Esophagus muscularis mucosa (tissue), 4 donors: ENCODE measurements at regions not wholly inside any gene's neighbourhood (a gene's known extent, or its start where the extent isn't known, plus 50 kb on each side); places are given as distances from the start of the nearest gene placed in this dataset.

Experiments
- DNase-seq: peaks from one replicate; pipeline ENCODE4 v3.0.0-alpha.2; 2017; ENCODE audit errors: extremely low spot score
- H3K27ac ChIP-seq, 4 donors: fragments of 200-600 bp; sonication (generic); replicated peaks in 1 of 4; 1 replicate in 3 of 4; 2 replicates in 1 of 4; pipeline ENCODE4 v1.5.1; 2016 to 2019; ENCODE audit warnings: mild to moderate bottlenecking in 1 of 4
- H3K27me3 ChIP-seq, 4 donors: fragments of 200-600 bp; sonication (generic); one replicate each; pipeline versions ENCODE4 v1.5.1 to v1.6.0; 2016 to 2019
- H3K36me3 ChIP-seq, 4 donors: fragments of 200-600 bp; sonication (generic); one replicate each; pipeline ENCODE4 v1.5.1; 2016 to 2019
- H3K4me1 ChIP-seq, 4 donors: fragments of 200-600 bp; sonication (generic); one replicate each; pipeline ENCODE4 v1.5.1; 2016 to 2019
- H3K4me3 ChIP-seq, 4 donors: fragments of 200-600 bp; sonication (generic); 1 replicate in 2 of 4; 2 replicates in 2 of 4; pipeline ENCODE4 v1.5.1; 2016 to 2019; ENCODE audit warnings: mild to moderate bottlenecking in 4 of 4, moderate library complexity in 1 of 4
- H3K9me3 ChIP-seq, 4 donors: fragments of 200-600 bp; sonication (generic); 1 replicate in 3 of 4; 2 replicates in 1 of 4; pipeline ENCODE4 v1.5.1; 2016 to 2019
- CTCF ChIP-seq, 3 experiments: fragments of 200-600 bp in 2 of 3; fragments of 450-650 bp in 1 of 3; sonication (generic) in 2 of 3; IDR thresholded peaks; one replicate each; pipeline ENCODE4 v1.5.1; 2017 to 2019; ENCODE audit warnings: antibody characterized with exemption in 3 of 3, mild to moderate bottlenecking in 2 of 3, moderate library complexity in 1 of 3
- EP300 ChIP-seq: sonication (generic); formaldehyde crosslinking; IDR thresholded peaks from one replicate; pipeline ENCODE4 v1.6.1; 2017; ENCODE audit warnings: antibody characterized with exemption
- POLR2A ChIP-seq: fragments of 450-650 bp; IDR thresholded peaks from one replicate; pipeline ENCODE4 v1.6.1; 2017; ENCODE audit warnings: antibody characterized with exemption, moderate library complexity, mild to moderate bottlenecking, low read depth
- POLR2AphosphoS5 ChIP-seq, 2 donors: sonication (generic); formaldehyde crosslinking; IDR thresholded peaks; one replicate each; pipeline ENCODE4 v1.6.1; 2017; ENCODE audit warnings: antibody characterized with exemption in 2 of 2
- WGBS: methylation state at CpG from one replicate; pipeline ENCODE4 v1.1.5; 2018; 5-methylcytosine and 5-hydroxymethylcytosine counted together
- intact Hi-C: fragments of 100-400 bp; cut with DNase I; formaldehyde crosslinking; loops from one replicate; pipeline ENCODE4 v1.15.1; 2023

- intact Hi-C loops, result no loop called here
Observed at GRCh38 chr10:4004144-4004543, 219.1 kb upstream of the KLF6 start.

GRCh38 chr10:4003348-4003973, 218.5 kb upstream of the KLF6 start:
- H3K36me3 ChIP-seq, result no peaks in the 10 kb centered on the region
- no peak overlapping the region for H3K4me3 ChIP-seq
- TF ChIP-seq POLR2A (no peak), CTCF (IDR thresholded peaks at IDR 0.05) (no peak)
- 98% methylated on average over 7 of the region's 7 CpGs for WGBS
- no peak overlapping the region for H3K27ac ChIP-seq
- no peaks in the 10 kb centered on the region for H3K27me3 ChIP-seq
- no peak for DNase-seq
- H3K4me1 ChIP-seq, result peaks cover 0 to 8% (median 3%) of the 10 kb centered on the region in 4 donors
- no peaks in the 10 kb centered on the region for H3K9me3 ChIP-seq
- intact Hi-C loops, result no loop called here

More at GRCh38 chr10:4004144-4004543, 219.1 kb upstream of the KLF6 start:
- no peaks in the 10 kb centered on the region for H3K27me3 ChIP-seq
- no peak overlapping the region for H3K4me3 ChIP-seq
- peaks cover 0 to 8% (median 3%) of the 10 kb centered on the region in 4 donors for H3K4me1 ChIP-seq
- no peaks in the 10 kb centered on the region for H3K36me3 ChIP-seq
- H3K9me3 ChIP-seq, result no peaks in the 10 kb centered on the region
- no peak for DNase-seq
- TF ChIP-seq POLR2A, result no peak
- TF ChIP-seq CTCF (IDR thresholded peaks at IDR 0.05), result no peak
- no peak for TF ChIP-seq EP300
- no peak for TF ChIP-seq POLR2AphosphoS5 (IDR thresholded peaks at IDR 0.05)
- WGBS, result 83% methylated on average over 5 of the region's 5 CpGs
- H3K27ac ChIP-seq, result no peak overlapping the region

GRCh38 chr10:4001811-4002210, 216.8 kb upstream of the KLF6 start:
- no peak for DNase-seq
- intact Hi-C loops, result no loop called here
- no peak overlapping the region for H3K4me3 ChIP-seq
- no peaks in the 10 kb centered on the region for H3K9me3 ChIP-seq
- WGBS, result 80% methylated on average over 2 of the region's 2 CpGs
- TF ChIP-seq CTCF (IDR thresholded peaks at IDR 0.05), result no peak
- no peak for TF ChIP-seq POLR2A
- no peak for TF ChIP-seq POLR2AphosphoS5 (IDR thresholded peaks at IDR 0.05)
- no peak for TF ChIP-seq EP300
- H3K27me3 ChIP-seq, result no peaks in the 10 kb centered on the region
- no peak overlapping the region for H3K27ac ChIP-seq
- peaks cover 0 to 8% (median 3%) of the 10 kb centered on the region in 4 donors for H3K4me1 ChIP-seq
- H3K36me3 ChIP-seq, result no peaks in the 10 kb centered on the region

GRCh38 chr10:3999642-4000041, 214.6 kb upstream of the KLF6 start:
- H3K4me1 ChIP-seq, result peaks cover 0 to 11% (median 4%) of the 10 kb centered on the region in 4 donors
- H3K4me3 ChIP-seq, result no peak overlapping the region
- no peak overlapping the region for H3K27ac ChIP-seq
- intact Hi-C loops, result no loop called here
- H3K36me3 ChIP-seq, result no peaks in the 10 kb centered on the region
- TF ChIP-seq POLR2AphosphoS5 (IDR thresholded peaks at IDR 0.05) (no peak), EP300 (no peak), POLR2A (no peak), CTCF (IDR thresholded peaks at IDR 0.05) (no peak)
- no peak for DNase-seq
- H3K27me3 ChIP-seq, result no peaks in the 10 kb centered on the region
- no peaks in the 10 kb centered on the region for H3K9me3 ChIP-seq
- WGBS, result 90% methylated on average over 2 of the region's 2 CpGs

GRCh38 chr10:3996697-3997096, 211.7 kb upstream of the KLF6 start:
- no peak for DNase-seq
- Histone ChIP-seq H3K27ac (no peak overlapping the region), H3K9me3 (no peaks in the 10 kb centered on the region), H3K4me1 (peaks cover 0 to 11% (median 4%) of the 10 kb centered on the region in 4 donors), H3K27me3 (no peaks in the 10 kb centered on the region), H3K4me3 (no peak overlapping the region), H3K36me3 (no peaks in the 10 kb centered on the region)
- TF ChIP-seq POLR2A (no peak), CTCF (IDR thresholded peaks at IDR 0.05) (no peak), POLR2AphosphoS5 (IDR thresholded peaks at IDR 0.05) (no peak), EP300 (no peak)
- WGBS, result 84% methylated on average over 4 of the region's 4 CpGs
- intact Hi-C loops, result no loop called here
